Kidney epithelial cell (primary cell): ENCODE measurements at regions not wholly inside any gene's neighbourhood (a gene's known extent, or its start where the extent isn't known, plus 50 kb on each side); places are given as distances from the start of the nearest gene placed in this dataset.

Experiments
- DNase-seq: peaks from one replicate; pipeline ENCODE4 v3.0.0-alpha.2; 2010; ENCODE audit warnings: low read depth
- H3K27me3 ChIP-seq: 2 replicates; pipeline ENCODE4 v1.6.0; 2011; ENCODE audit warnings: low read length; ENCODE audit not compliant: control insufficient read depth, insufficient read depth
- H3K36me3 ChIP-seq: 2 replicates; pipeline ENCODE4 v1.5.1; 2011; ENCODE audit warnings: low read length; ENCODE audit not compliant: control insufficient read depth, insufficient read depth
- H3K4me3 ChIP-seq: 2 replicates; pipeline ENCODE4 v1.5.1; 2011; ENCODE audit warnings: low read depth, mild to moderate bottlenecking, control low read depth, low read length
- TF ChIP-seq, protein P1 (sequence below): IDR thresholded peaks from 2 replicates; pipeline ENCODE4 v1.5.1; 2011; ENCODE audit warnings: mild to moderate bottlenecking, moderate library complexity, low read length, control low read depth, inconsistent platforms; ENCODE audit not compliant: insufficient read depth, poor library complexity, severe bottlenecking

DNA sequence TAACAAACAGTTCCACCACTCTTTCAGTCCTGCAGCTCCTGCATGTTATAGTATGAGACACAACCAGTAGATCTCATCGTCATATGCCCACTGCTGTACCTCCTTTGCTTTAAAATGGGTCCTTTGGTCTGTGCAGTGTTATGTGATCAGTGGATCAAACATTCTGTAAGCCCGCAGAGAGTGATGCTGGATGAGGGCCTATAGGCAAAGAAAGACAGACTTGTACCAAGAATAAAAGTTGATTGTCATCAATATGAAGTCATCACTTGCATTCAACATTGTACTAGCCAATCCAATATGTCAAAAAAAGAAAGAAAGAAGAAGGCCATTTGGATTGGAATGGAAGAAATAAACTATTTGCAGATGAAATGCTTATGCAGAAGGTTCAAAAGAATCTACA is 79.8 kb upstream of the PHYHIPL start:
- no peak overlapping the region for H3K4me3 ChIP-seq
- no peak for DNase-seq
- H3K27me3 ChIP-seq, result no peaks in the 10 kb centered on the region
- TF ChIP-seq, protein P1, sequence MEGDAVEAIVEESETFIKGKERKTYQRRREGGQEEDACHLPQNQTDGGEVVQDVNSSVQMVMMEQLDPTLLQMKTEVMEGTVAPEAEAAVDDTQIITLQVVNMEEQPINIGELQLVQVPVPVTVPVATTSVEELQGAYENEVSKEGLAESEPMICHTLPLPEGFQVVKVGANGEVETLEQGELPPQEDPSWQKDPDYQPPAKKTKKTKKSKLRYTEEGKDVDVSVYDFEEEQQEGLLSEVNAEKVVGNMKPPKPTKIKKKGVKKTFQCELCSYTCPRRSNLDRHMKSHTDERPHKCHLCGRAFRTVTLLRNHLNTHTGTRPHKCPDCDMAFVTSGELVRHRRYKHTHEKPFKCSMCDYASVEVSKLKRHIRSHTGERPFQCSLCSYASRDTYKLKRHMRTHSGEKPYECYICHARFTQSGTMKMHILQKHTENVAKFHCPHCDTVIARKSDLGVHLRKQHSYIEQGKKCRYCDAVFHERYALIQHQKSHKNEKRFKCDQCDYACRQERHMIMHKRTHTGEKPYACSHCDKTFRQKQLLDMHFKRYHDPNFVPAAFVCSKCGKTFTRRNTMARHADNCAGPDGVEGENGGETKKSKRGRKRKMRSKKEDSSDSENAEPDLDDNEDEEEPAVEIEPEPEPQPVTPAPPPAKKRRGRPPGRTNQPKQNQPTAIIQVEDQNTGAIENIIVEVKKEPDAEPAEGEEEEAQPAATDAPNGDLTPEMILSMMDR, result no peak
- no peaks in the 10 kb centered on the region for H3K36me3 ChIP-seq

DNA sequence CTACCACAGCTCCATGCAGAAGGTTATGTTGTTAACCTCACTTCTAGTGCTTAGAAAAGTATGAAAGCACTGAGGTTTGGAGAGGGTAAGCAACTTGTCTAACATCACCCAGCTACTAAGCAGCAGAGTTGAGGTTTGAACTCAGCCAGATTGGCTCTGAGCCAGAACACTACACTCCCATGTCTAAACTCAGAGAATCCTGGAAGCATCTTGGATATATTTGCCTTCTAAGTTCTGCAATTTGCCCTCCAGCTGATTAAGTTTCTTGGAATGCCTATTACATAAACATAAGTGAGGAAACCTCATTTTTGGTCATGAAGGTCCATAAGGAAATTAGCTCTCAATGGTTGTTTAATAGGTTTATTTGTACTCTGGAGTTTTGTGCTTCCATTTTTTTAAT is 78.1 kb upstream of the PHYHIPL start:
- DNase-seq, result no peak
- TF ChIP-seq, protein P1, result no peak
- Histone ChIP-seq H3K36me3 (no peaks in the 10 kb centered on the region), H3K4me3 (no peak overlapping the region), H3K27me3 (no peaks in the 10 kb centered on the region)

DNA sequence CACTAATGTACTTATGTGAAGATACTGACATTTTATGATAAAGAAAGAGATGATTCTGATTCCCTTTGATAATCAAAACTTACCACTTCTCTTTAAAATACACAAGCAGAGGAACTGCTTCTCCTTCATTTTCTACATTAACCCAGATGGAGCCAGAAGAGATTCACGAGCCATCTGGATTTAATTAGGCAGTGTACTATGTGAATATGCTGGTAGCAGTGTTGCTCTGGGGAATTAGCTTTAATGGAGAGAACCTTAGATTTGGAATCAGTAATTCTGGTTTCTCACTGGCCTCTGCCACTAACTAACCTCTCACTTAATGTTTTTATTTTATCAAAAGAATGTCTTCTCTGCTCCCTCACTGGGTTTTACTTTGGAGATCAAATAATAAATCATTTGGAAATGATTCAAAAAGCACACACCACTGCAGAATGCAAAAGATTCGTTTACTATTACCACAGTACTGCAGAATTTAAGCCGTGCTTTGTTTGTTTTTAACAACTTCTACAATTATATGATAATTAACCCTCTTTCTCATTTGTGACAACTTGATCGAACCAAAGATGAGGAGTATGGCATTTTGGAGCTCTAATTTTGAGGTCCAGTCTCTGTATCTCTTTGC is 77.5 kb upstream of the PHYHIPL start:
- no peaks in the 10 kb centered on the region for H3K36me3 ChIP-seq
- TF ChIP-seq, protein P1, result no peak
- no peak overlapping the region for H3K4me3 ChIP-seq
- no peaks in the 10 kb centered on the region for H3K27me3 ChIP-seq
- DNase-seq, result no peak

DNA sequence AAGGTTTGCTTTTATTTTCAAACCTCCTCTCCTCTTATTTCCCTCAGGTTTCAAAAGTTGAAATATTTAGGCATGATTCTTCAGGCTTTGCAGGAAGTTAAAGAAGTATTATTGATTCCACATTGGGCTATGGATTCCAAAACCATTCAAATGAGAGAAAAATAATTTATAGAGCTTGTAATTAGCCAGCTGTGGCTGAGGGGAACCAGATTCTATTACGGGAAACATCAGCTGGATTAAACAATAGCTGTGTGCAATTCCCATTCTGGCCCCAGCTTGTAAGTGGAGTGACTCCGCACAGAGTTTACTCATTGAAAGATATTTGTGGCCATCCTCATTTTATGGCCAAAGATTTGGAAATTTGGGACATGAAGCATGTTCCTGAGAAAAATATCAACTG is 77.0 kb upstream of the PHYHIPL start:
- no peak for DNase-seq
- Histone ChIP-seq H3K27me3 (no peaks in the 10 kb centered on the region), H3K36me3 (no peaks in the 10 kb centered on the region), H3K4me3 (no peak overlapping the region)
- TF ChIP-seq, protein P1, result no peak

DNA sequence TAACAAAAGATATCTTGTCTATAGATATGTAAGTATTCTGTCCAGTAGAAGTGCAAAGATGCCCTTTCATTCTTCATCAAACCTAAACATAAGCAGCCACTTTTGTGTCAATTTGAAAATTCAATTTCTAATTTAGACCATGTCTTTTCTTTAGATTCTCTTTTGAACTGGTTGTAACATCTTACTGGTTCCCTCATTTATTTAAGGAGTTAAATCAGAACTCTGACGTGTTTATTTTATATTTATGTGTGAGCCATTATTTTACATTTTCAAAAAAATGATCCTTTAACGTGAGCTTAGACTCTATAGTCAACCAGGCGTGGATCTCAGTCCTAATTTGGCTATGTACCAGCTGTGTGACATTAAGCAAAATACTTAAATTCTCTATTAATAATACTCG is 74.0 kb upstream of the PHYHIPL start:
- no peak for DNase-seq
- H3K36me3 ChIP-seq, result no peaks in the 10 kb centered on the region
- no peaks in the 10 kb centered on the region for H3K27me3 ChIP-seq
- H3K4me3 ChIP-seq, result no peak overlapping the region
- TF ChIP-seq, protein P1, result no peak

DNA sequence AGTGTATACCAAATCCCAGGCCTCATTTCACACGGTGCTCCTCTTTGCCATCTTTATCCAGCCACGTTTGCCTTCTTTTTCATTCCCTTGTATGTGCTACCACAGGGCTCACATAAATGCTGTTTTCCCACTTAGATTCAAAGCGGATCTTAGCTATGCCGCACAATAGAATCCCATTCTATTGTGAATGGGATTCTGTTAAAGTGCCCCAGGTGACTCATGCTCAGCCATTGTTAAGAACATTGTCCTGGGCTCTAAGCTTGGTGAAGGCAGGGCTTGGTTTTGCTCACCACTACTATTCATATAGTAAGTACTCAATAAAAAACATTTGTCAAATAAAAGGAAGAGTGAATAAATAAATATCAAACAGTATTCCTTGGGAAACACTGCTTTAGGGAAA is 72.3 kb upstream of the PHYHIPL start:
- Histone ChIP-seq H3K4me3 (no peak overlapping the region), H3K27me3 (no peaks in the 10 kb centered on the region), H3K36me3 (no peaks in the 10 kb centered on the region)
- DNase-seq, result no peak
- TF ChIP-seq, protein P1, result no peak
